ENCODE measurements at regions not wholly inside any gene's neighbourhood (a gene's known extent, or its start where the extent isn't known, plus 50 kb on each side); places are given as distances from the start of the nearest gene placed in this dataset.

GRCh38 chr14:99073431-99073830 is 198.6 kb downstream of the BCL11B start:
- TF ChIP-seq CTCF (conservative IDR thresholded peaks at IDR 0.05): no peak
- no peak overlapping the region for H3K27ac ChIP-seq

GRCh38 chr14:99075061-99075460 is 196.9 kb downstream of the BCL11B start:
- TF ChIP-seq CTCF (conservative IDR thresholded peaks at IDR 0.05): no peak
- no peak overlapping the region for H3K27ac ChIP-seq

- no peak overlapping the region for H3K27ac ChIP-seq
- no peak for TF ChIP-seq CTCF (conservative IDR thresholded peaks at IDR 0.05)
These were observed 196.1 kb downstream of the BCL11B start for GRCh38 chr14:99075771-99076375.

GRCh38 chr14:99077076-99077843 is 194.7 kb downstream of the BCL11B start:
- H3K27ac ChIP-seq: no peak overlapping the region
- TF ChIP-seq CTCF (conservative IDR thresholded peaks at IDR 0.05): no peak

- TF ChIP-seq CTCF (conservative IDR thresholded peaks at IDR 0.05): no peak
These were observed 194.2 kb downstream of the BCL11B start for GRCh38 chr14:99077844-99078236.

GRCh38 chr14:99078426-99078825 is 193.6 kb downstream of the BCL11B start:
- TF ChIP-seq CTCF (conservative IDR thresholded peaks at IDR 0.05): no peak
- no peak overlapping the region for H3K27ac ChIP-seq

More at GRCh38 chr14:99077844-99078236, 194.2 kb downstream of the BCL11B start:
- H3K27ac ChIP-seq: no peak overlapping the region

- no peak overlapping the region for H3K27ac ChIP-seq
- no peak for TF ChIP-seq CTCF (conservative IDR thresholded peaks at IDR 0.05)
These were observed 192.8 kb downstream of the BCL11B start for GRCh38 chr14:99079061-99079727.
